Trophoblast cell (in vitro differentiated cells and primary cell): ENCODE measurements at regions not wholly inside any gene's neighbourhood (a gene's known extent, or its start where the extent isn't known, plus 50 kb on each side); places are given as distances from the start of the nearest gene placed in this dataset.
"Not testable (repeated sequence)": the region's sequence is repeated elsewhere in the genome, so short reads cannot be mapped to it uniquely, and the experiment has no call there.

Experiments used
- DNase-seq, 2 donors: peaks; one replicate each; pipeline ENCODE4 v3.0.0-alpha.2; 2016
- H2AFZ ChIP-seq: 2 replicates; pipeline ENCODE4 v1.6.1; 2013; ENCODE audit warnings: low read length, moderate library complexity, mild to moderate bottlenecking; ENCODE audit not compliant: insufficient read depth, poor library complexity
- H2AK5ac ChIP-seq: 2 replicates; pipeline ENCODE4 v1.6.1; 2013; ENCODE audit warnings: mild to moderate bottlenecking, low read length
- H2BK120ac ChIP-seq: 2 replicates; pipeline ENCODE4 v1.6.1; 2013; ENCODE audit warnings: low read length, mild to moderate bottlenecking, moderate library complexity; ENCODE audit not compliant: insufficient read depth, poor library complexity
- H2BK12ac ChIP-seq: 2 replicates; pipeline ENCODE4 v1.6.1; 2013; ENCODE audit warnings: mild to moderate bottlenecking, low read length, moderate library complexity
- H2BK5ac ChIP-seq: 2 replicates; pipeline ENCODE4 v1.6.1; 2013; ENCODE audit warnings: low read length, low read depth, moderate library complexity, mild to moderate bottlenecking; ENCODE audit not compliant: poor library complexity
- H3K14ac ChIP-seq: 2 replicates; pipeline ENCODE4 v1.6.1; 2013; ENCODE audit warnings: mild to moderate bottlenecking, low read length
- H3K18ac ChIP-seq: 2 replicates; pipeline ENCODE4 v1.6.1; 2013; ENCODE audit warnings: mild to moderate bottlenecking, low read length
- H3K23ac ChIP-seq: 2 replicates; pipeline ENCODE4 v1.6.1; 2013; ENCODE audit warnings: low read length
- H3K27ac ChIP-seq: 2 replicates; pipeline ENCODE4 v1.5.1; 2013; ENCODE audit warnings: low read depth, mild to moderate bottlenecking, inconsistent platforms, low read length, moderate library complexity
- H3K27me3 ChIP-seq: 2 replicates; pipeline ENCODE4 v1.6.1; 2013; ENCODE audit warnings: inconsistent platforms, mild to moderate bottlenecking, low read length, moderate library complexity; ENCODE audit not compliant: insufficient read depth
- H3K36me3 ChIP-seq, 2 experiments: 1 replicate in 1 of 2; 2 replicates in 1 of 2; pipeline ENCODE4 v1.6.1; 2013; ENCODE audit warnings: low read length in 2 of 2, mild to moderate bottlenecking in 2 of 2, moderate library complexity in 1 of 2; ENCODE audit not compliant: insufficient read depth in 2 of 2, control insufficient read depth in 1 of 2
- H3K4ac ChIP-seq: 2 replicates; pipeline ENCODE4 v1.6.1; 2013; ENCODE audit warnings: low read depth, mild to moderate bottlenecking, low read length, moderate library complexity
- H3K4me1 ChIP-seq, 2 experiments: 1 replicate in 1 of 2; 2 replicates in 1 of 2; pipeline ENCODE4 v1.6.1; 2013; ENCODE audit warnings: low read length in 2 of 2, mild to moderate bottlenecking in 2 of 2, moderate library complexity in 1 of 2; ENCODE audit not compliant: insufficient read depth in 2 of 2, control insufficient read depth in 1 of 2
- H3K4me2 ChIP-seq: 2 replicates; pipeline ENCODE4 v1.6.1; 2013; ENCODE audit warnings: inconsistent platforms, mild to moderate bottlenecking, low read length, moderate library complexity
- H3K4me3 ChIP-seq: 2 replicates; pipeline ENCODE4 v1.5.1; 2013; ENCODE audit warnings: mild to moderate bottlenecking, low read depth, low read length, inconsistent platforms
- H3K79me1 ChIP-seq: one replicate; pipeline ENCODE4 v1.6.1; 2013; ENCODE audit warnings: low read length
- H3K79me2 ChIP-seq: 2 replicates; pipeline ENCODE4 v1.6.1; 2013; ENCODE audit warnings: low read length, mild to moderate bottlenecking; ENCODE audit not compliant: control insufficient read depth, insufficient read depth, poor library complexity
- H3K9ac ChIP-seq: 2 replicates; pipeline ENCODE4 v1.6.1; 2013; ENCODE audit warnings: mild to moderate bottlenecking, low read length
- H3K9me3 ChIP-seq: 2 replicates; pipeline ENCODE4 v1.6.1; 2013; ENCODE audit warnings: low read depth, mild to moderate bottlenecking, control low read depth, inconsistent platforms, low read length; ENCODE audit not compliant: insufficient read depth
- H4K12ac ChIP-seq: 2 replicates; pipeline ENCODE4 v1.6.1; 2013; ENCODE audit warnings: low read depth, mild to moderate bottlenecking, low read length, moderate library complexity
- H4K8ac ChIP-seq: 2 replicates; pipeline ENCODE4 v1.6.1; 2013; ENCODE audit warnings: low read depth, mild to moderate bottlenecking, low read length, moderate library complexity
- H4K91ac ChIP-seq: one replicate; pipeline ENCODE4 v1.6.1; 2013; ENCODE audit warnings: low read depth, mild to moderate bottlenecking, low read length, moderate library complexity
- WGBS: extraction: QIAGEN DNeasy Blood & Tissue Kit; methylation state at CpG from one replicate; pipeline ENCODE4 v1.1.7; 2013; ENCODE audit warnings: missing lambda C conversion rate; ENCODE audit not compliant: insufficient read length, insufficient coverage; ENCODE audit errors: extremely low coverage; 5-methylcytosine and 5-hydroxymethylcytosine counted together

DNA sequence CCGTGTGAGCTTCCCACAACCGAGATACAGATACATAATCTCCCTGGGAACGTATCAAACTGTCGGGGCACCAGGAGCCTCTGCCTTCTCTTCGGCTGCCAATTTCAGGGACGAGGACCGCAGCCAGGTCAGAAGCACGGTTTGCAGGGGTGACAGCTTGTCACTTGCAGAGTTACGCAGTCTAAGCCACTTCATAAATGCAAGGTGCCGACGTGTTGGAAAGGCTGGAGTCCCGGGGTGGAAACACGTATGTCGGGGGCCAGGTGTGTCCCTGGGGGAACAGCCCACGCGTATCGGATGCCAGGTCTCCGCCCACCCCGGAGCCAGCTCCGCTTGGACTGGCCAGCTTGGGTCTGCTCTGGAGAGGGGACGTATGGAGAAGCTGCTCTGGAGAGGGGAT is 76.3 kb upstream of the SHOX start:
- H3K36me3 ChIP-seq: no peaks in the 10 kb centered on the region
- H3K9ac ChIP-seq: no peak overlapping the region
- no peak overlapping the region for H4K12ac ChIP-seq
- H3K18ac ChIP-seq: no peak overlapping the region
- H3K4me1 ChIP-seq: no peaks in the 10 kb centered on the region
- no CpG with 5 or more reads among the region's 21 CpGs for WGBS
- no peak overlapping the region for H3K27ac ChIP-seq
- no peak overlapping the region for H2BK5ac ChIP-seq
- H3K4me3 ChIP-seq: no peak overlapping the region
- H2AK5ac ChIP-seq: no peak overlapping the region
- H2BK12ac ChIP-seq: no peak overlapping the region
- peaks cover 2% of the 10 kb centered on the region for H3K9me3 ChIP-seq
- H3K79me1 ChIP-seq: no peaks in the 10 kb centered on the region
- no peak overlapping the region for H3K4me2 ChIP-seq
- no peak overlapping the region for H4K91ac ChIP-seq
- H2BK120ac ChIP-seq: no peak overlapping the region
- H2AFZ ChIP-seq: no peak overlapping the region
- H4K8ac ChIP-seq: no peak overlapping the region
- no peaks in the 10 kb centered on the region for H3K27me3 ChIP-seq
- DNase-seq: no peak
- H3K79me2 ChIP-seq: no peaks in the 10 kb centered on the region
- no peak overlapping the region for H3K23ac ChIP-seq
- H3K14ac ChIP-seq: no peak overlapping the region
- H3K4ac ChIP-seq: no peak overlapping the region

DNA sequence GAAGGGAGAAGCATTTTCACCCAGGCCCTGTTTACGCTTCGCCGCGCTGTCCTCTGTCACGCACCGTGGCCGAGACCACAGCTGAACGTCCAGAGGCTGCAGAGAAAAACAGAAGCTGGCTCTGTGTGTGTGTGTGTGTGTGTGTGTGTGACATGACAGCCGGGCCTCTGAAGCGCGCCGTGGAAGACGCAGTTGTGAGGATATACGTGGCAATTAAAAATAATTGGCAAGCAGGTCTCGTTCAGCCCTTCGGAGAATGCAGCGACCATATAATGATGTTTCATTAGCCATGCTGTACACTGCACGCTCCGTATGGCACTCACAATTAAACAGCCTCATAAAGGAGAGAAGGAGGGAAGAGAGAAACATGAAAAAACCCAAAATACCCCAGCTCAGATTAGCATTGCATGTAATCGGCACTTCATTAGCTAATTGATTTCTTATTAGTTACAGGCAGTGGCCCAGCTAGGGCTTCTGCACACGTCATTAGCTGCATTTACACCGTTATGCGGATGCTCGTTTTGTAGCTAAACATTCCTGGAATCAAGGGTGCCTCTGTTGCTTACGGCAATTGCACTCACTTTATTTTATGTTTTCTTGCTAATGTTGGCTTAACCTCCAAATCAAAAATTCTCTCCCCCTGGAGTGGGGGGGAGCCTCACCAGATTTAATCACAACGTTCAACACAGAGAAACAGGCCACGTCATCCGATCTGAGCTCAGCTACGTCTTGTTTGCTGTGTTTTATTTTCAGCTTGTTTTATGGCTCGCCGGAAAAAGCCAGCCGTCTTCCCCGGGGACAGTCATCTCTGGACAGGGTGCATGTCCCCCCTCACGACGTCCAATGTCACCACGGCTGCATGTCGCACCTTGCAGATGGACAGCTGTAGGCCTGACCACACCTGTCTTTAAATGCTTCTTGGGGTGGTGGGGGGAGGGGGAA is 74.6 kb upstream of the SHOX start:
- no peak overlapping the region for H4K12ac ChIP-seq
- no peak overlapping the region for H2AK5ac ChIP-seq
- H3K4me3 ChIP-seq: no peak overlapping the region
- DNase-seq: no peak
- H3K4ac ChIP-seq: no peak overlapping the region
- no peaks in the 10 kb centered on the region for H3K36me3 ChIP-seq
- H4K8ac ChIP-seq: no peak overlapping the region
- H3K79me2 ChIP-seq: no peaks in the 10 kb centered on the region
- no peaks in the 10 kb centered on the region for H3K4me1 ChIP-seq
- H3K23ac ChIP-seq: no peak overlapping the region
- no peak overlapping the region for H4K91ac ChIP-seq
- no peak overlapping the region for H3K9ac ChIP-seq
- H2BK5ac ChIP-seq: no peak overlapping the region
- H3K27me3 ChIP-seq: no peaks in the 10 kb centered on the region
- no CpG with 5 or more reads among the region's 37 CpGs for WGBS
- H3K14ac ChIP-seq: no peak overlapping the region
- H3K4me2 ChIP-seq: no peak overlapping the region
- no peak overlapping the region for H2BK120ac ChIP-seq
- H3K27ac ChIP-seq: no peak overlapping the region
- no peak overlapping the region for H3K18ac ChIP-seq
- H2BK12ac ChIP-seq: no peak overlapping the region
- no peak overlapping the region for H2AFZ ChIP-seq
- no peaks in the 10 kb centered on the region for H3K79me1 ChIP-seq
- H3K9me3 ChIP-seq: peaks cover 2% of the 10 kb centered on the region

DNA sequence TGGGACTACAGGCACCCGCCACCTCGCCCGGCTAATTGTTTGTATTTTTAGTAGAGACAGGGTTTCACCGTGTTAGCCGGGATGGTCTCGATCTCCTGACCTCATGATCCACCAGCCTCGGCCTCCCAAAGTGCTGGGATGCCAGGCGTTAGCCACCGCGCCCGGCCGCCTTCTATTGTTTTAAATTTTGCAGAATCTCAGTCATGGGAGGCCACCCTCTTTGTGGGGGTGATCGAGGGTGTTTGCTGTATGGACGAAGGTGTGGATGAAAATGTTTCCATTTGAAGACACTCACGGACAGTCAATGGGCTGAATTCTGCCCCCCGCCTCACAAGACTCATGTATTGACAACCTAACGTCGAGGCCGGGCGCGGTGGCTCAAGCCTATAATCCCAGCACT is 73.0 kb upstream of the SHOX start:
- H3K14ac ChIP-seq, H3K79me1 ChIP-seq, H3K4me2 ChIP-seq, H3K27ac ChIP-seq, H2AFZ ChIP-seq, H4K91ac ChIP-seq, H3K4ac ChIP-seq, H3K36me3 ChIP-seq, H3K27me3 ChIP-seq, H3K9ac ChIP-seq, H2AK5ac ChIP-seq, H2BK120ac ChIP-seq, H3K18ac ChIP-seq, H3K79me2 ChIP-seq, H4K8ac ChIP-seq, H2BK12ac ChIP-seq, H3K9me3 ChIP-seq, H3K4me3 ChIP-seq, H2BK5ac ChIP-seq, H3K4me1 ChIP-seq, H3K23ac ChIP-seq, DNase-seq, H4K12ac ChIP-seq: not testable (repeated sequence)
- no CpG with 5 or more reads among the region's 21 CpGs for WGBS

GRCh38 chrX:559282-559681 is 71.3 kb upstream of the SHOX start:
- H4K91ac ChIP-seq, H3K9me3 ChIP-seq: not testable (repeated sequence)

More at GRCh38 chrX:559282-559681, 71.3 kb upstream of the SHOX start:
- H3K27me3 ChIP-seq, H2AK5ac ChIP-seq, H3K4me3 ChIP-seq, H3K23ac ChIP-seq, H3K4me1 ChIP-seq, H2BK12ac ChIP-seq, H3K79me1 ChIP-seq, H3K79me2 ChIP-seq, H3K4me2 ChIP-seq, H3K27ac ChIP-seq, H2BK5ac ChIP-seq, H2BK120ac ChIP-seq, H3K36me3 ChIP-seq, H3K18ac ChIP-seq, H3K9ac ChIP-seq, H4K8ac ChIP-seq, H2AFZ ChIP-seq, H4K12ac ChIP-seq, DNase-seq, H3K4ac ChIP-seq, H3K14ac ChIP-seq: not testable (repeated sequence)
- no CpG with 5 or more reads among the region's 10 CpGs for WGBS
